IPS-15b (cell line): ENCODE measurements at regions not wholly inside any gene's neighbourhood (a gene's known extent, or its start where the extent isn't known, plus 50 kb on each side); places are given as distances from the start of the nearest gene placed in this dataset.
"Not testable (repeated sequence)": the region's sequence is repeated elsewhere in the genome, so short reads cannot be mapped to it uniquely, and the experiment has no call there.

ENCODE experiments used
- H3K27me3 ChIP-seq: one replicate; pipeline ENCODE4 v1.6.1; 2013; ENCODE audit warnings: low read length; ENCODE audit not compliant: control insufficient read depth, insufficient read depth
- H3K36me3 ChIP-seq: one replicate; pipeline ENCODE4 v1.6.1; 2013; ENCODE audit warnings: low read length; ENCODE audit not compliant: control insufficient read depth, insufficient read depth
- H3K4me1 ChIP-seq: one replicate; pipeline ENCODE4 v1.6.1; 2013; ENCODE audit warnings: mild to moderate bottlenecking, low read length; ENCODE audit not compliant: control insufficient read depth, insufficient read depth
- H3K4me3 ChIP-seq: one replicate; pipeline ENCODE4 v1.5.1; 2013; ENCODE audit warnings: low read depth, low read length
- H3K9ac ChIP-seq: one replicate; pipeline ENCODE4 v1.6.1; 2013; ENCODE audit warnings: low read depth, mild to moderate bottlenecking, low read length
- H3K9me3 ChIP-seq: one replicate; pipeline ENCODE4 v1.6.1; 2013; ENCODE audit warnings: mild to moderate bottlenecking, low read length; ENCODE audit not compliant: control insufficient read depth, insufficient read depth

- H3K9me3 ChIP-seq, result no peaks in the 10 kb centered on the region
- H3K4me1 ChIP-seq, result no peaks in the 10 kb centered on the region
- no peak overlapping the region for H3K9ac ChIP-seq
- H3K27me3 ChIP-seq, result no peaks in the 10 kb centered on the region
- H3K36me3 ChIP-seq, result no peaks in the 10 kb centered on the region
- H3K4me3 ChIP-seq, result no peak overlapping the region
Measured at GRCh38 chr5:102099766-102100331, 196.2 kb downstream of the SLCO4C1 start.

- not testable (repeated sequence) for H3K9ac ChIP-seq, H3K4me3 ChIP-seq, H3K9me3 ChIP-seq, H3K27me3 ChIP-seq, H3K36me3 ChIP-seq, H3K4me1 ChIP-seq
Measured at GRCh38 chr5:102099083-102099482, 197.0 kb downstream of the SLCO4C1 start.

GRCh38 chr5:102098606-102099005 lies 197.5 kb downstream of the SLCO4C1 start:
- not testable (repeated sequence) for H3K4me1 ChIP-seq, H3K27me3 ChIP-seq, H3K9ac ChIP-seq, H3K36me3 ChIP-seq, H3K4me3 ChIP-seq, H3K9me3 ChIP-seq

- Histone ChIP-seq H3K27me3 (no peaks in the 10 kb centered on the region), H3K4me1 (no peaks in the 10 kb centered on the region), H3K4me3 (no peak overlapping the region), H3K9me3 (no peaks in the 10 kb centered on the region), H3K9ac (no peak overlapping the region), H3K36me3 (no peaks in the 10 kb centered on the region)
Measured at GRCh38 chr5:102090770-102091169, 205.3 kb downstream of the SLCO4C1 start.

- H3K4me3 ChIP-seq, result no peak overlapping the region
- H3K4me1 ChIP-seq, result no peaks in the 10 kb centered on the region
- no peaks in the 10 kb centered on the region for H3K36me3 ChIP-seq
- H3K9me3 ChIP-seq, result no peaks in the 10 kb centered on the region
- no peak overlapping the region for H3K9ac ChIP-seq
- no peaks in the 10 kb centered on the region for H3K27me3 ChIP-seq
Measured at GRCh38 chr5:102089883-102090282, 206.2 kb downstream of the SLCO4C1 start.

- H3K4me1 ChIP-seq, result no peaks in the 10 kb centered on the region
- no peaks in the 10 kb centered on the region for H3K27me3 ChIP-seq
- no peaks in the 10 kb centered on the region for H3K9me3 ChIP-seq
- H3K36me3 ChIP-seq, result no peaks in the 10 kb centered on the region
- no peak overlapping the region for H3K9ac ChIP-seq
- H3K4me3 ChIP-seq, result no peak overlapping the region
Measured at GRCh38 chr5:102087906-102088305, 208.2 kb downstream of the SLCO4C1 start.

GRCh38 chr5:102080288-102080687 lies 215.8 kb downstream of the SLCO4C1 start:
- Histone ChIP-seq H3K9me3 (peaks cover 3% of the 10 kb centered on the region), H3K9ac (no peak overlapping the region), H3K4me1 (no peaks in the 10 kb centered on the region), H3K4me3 (no peak overlapping the region), H3K27me3 (no peaks in the 10 kb centered on the region), H3K36me3 (no peaks in the 10 kb centered on the region)

GRCh38 chr5:102077920-102078319 lies 218.2 kb downstream of the SLCO4C1 start:
- Histone ChIP-seq H3K4me1 (no peaks in the 10 kb centered on the region), H3K9me3 (peaks cover 3% of the 10 kb centered on the region), H3K4me3 (no peak overlapping the region), H3K9ac (no peak overlapping the region), H3K36me3 (no peaks in the 10 kb centered on the region), H3K27me3 (no peaks in the 10 kb centered on the region)

- H3K9me3 ChIP-seq, result no peaks in the 10 kb centered on the region
- no peaks in the 10 kb centered on the region for H3K36me3 ChIP-seq
- H3K9ac ChIP-seq, result no peak overlapping the region
- H3K4me1 ChIP-seq, result no peaks in the 10 kb centered on the region
- no peaks in the 10 kb centered on the region for H3K27me3 ChIP-seq
- H3K4me3 ChIP-seq, result no peak overlapping the region
Measured at GRCh38 chr5:102069974-102070373, 226.1 kb downstream of the SLCO4C1 start.

- no peaks in the 10 kb centered on the region for H3K4me1 ChIP-seq
- H3K36me3 ChIP-seq, result no peaks in the 10 kb centered on the region
- no peaks in the 10 kb centered on the region for H3K27me3 ChIP-seq
- H3K9ac ChIP-seq, result no peak overlapping the region
- no peaks in the 10 kb centered on the region for H3K9me3 ChIP-seq
- H3K4me3 ChIP-seq, result no peak overlapping the region
Measured at GRCh38 chr5:102068870-102069269, 227.2 kb downstream of the SLCO4C1 start.

- Histone ChIP-seq H3K9me3 (no peaks in the 10 kb centered on the region), H3K27me3 (no peaks in the 10 kb centered on the region), H3K36me3 (no peaks in the 10 kb centered on the region), H3K9ac (no peak overlapping the region), H3K4me1 (no peaks in the 10 kb centered on the region), H3K4me3 (no peak overlapping the region)
Measured at GRCh38 chr5:102049517-102049916, 246.6 kb downstream of the SLCO4C1 start.

- Histone ChIP-seq H3K4me3 (no peak overlapping the region), H3K4me1 (no peaks in the 10 kb centered on the region), H3K36me3 (no peaks in the 10 kb centered on the region), H3K27me3 (no peaks in the 10 kb centered on the region), H3K9ac (no peak overlapping the region), H3K9me3 (no peaks in the 10 kb centered on the region)
Measured at GRCh38 chr5:102048940-102049339, 247.1 kb downstream of the SLCO4C1 start.

GRCh38 chr5:102047073-102047472 lies 249.0 kb downstream of the SLCO4C1 start:
- H3K9ac ChIP-seq, H3K27me3 ChIP-seq, H3K4me3 ChIP-seq: not testable (repeated sequence)

More at GRCh38 chr5:102047073-102047472, 249.0 kb downstream of the SLCO4C1 start:
- H3K4me1 ChIP-seq, H3K36me3 ChIP-seq, H3K9me3 ChIP-seq: not testable (repeated sequence)
